ENCODE measurements at regions not wholly inside any gene's neighbourhood (a gene's known extent, or its start where the extent isn't known, plus 50 kb on each side); places are given as distances from the start of the nearest gene placed in this dataset.

- Histone ChIP-seq H3K27me3 (replicated peaks in 1 of 2; ENCODE audit: control insufficient read depth in 2 of 2, insufficient read depth in 2 of 2, low read length in 1 of 2) (no peaks in the 10 kb centered on the region), H3K9me3 (replicated peaks; ENCODE audit: control insufficient read depth, insufficient read depth, low read length) (no peaks in the 10 kb centered on the region), H3K4me3 (no peak overlapping the region), H3K4me2 (ENCODE audit: control insufficient read depth, insufficient read depth) (no peak overlapping the region), H3K79me2 (ENCODE audit: control insufficient read depth, insufficient read depth, low read length) (no peaks in the 10 kb centered on the region), H3K4me1 (ENCODE audit: control insufficient read depth, insufficient read depth, low read length) (no peaks in the 10 kb centered on the region), H3K27ac (ENCODE audit: control insufficient read depth, insufficient read depth) (no peak overlapping the region), H4K20me1 (ENCODE audit: control insufficient read depth, insufficient read depth) (no peaks in the 10 kb centered on the region), H3K36me3 (ENCODE audit: control insufficient read depth in 2 of 2, insufficient read depth in 2 of 2, low read length in 1 of 2) (no peaks in the 10 kb centered on the region), H3K9ac (ENCODE audit: control insufficient read depth, insufficient read depth, low read length) (no peak overlapping the region), H2AFZ (ENCODE audit: control insufficient read depth, low read depth, low read length) (no peak overlapping the region)
- intact Hi-C loops (cut with micrococcal nuclease; ENCODE audit: unreplicated experiment) (no loop called here), in situ Hi-C loops (cut with MboI) (no loop called here)
- CTCF ChIA-PET, result no interaction called here
- TF ChIP-seq RAD21 (IDR thresholded peaks at IDR 0.05; ENCODE audit: insufficient read depth, low read depth, low read length) (no peak), KDM1A (IDR thresholded peaks at IDR 0.05; ENCODE audit: borderline replicate concordance) (no peak), CEBPZ (IDR thresholded peaks at IDR 0.05; ENCODE audit: low read depth, low read length) (no peak), STAT3 (IDR thresholded peaks at IDR 0.05; ENCODE audit: low read depth, low read length) (no peak), ZSCAN29 (IDR thresholded peaks at IDR 0.05) (no peak), PAX5 (IDR thresholded peaks at IDR 0.05; ENCODE audit: borderline replicate concordance, low read depth, low read length) (no peak), IRF5 (IDR thresholded peaks at IDR 0.05; ENCODE audit: borderline replicate concordance) (no peak), MYC (IDR thresholded peaks at IDR 0.05; ENCODE audit: insufficient read depth, insufficient read length, insufficient replicate concordance, low read length, severe bottlenecking) (no peak), KAT2A (conservative IDR thresholded peaks at IDR 0.05; ENCODE audit: control insufficient read depth, low read depth, low read length) (no peak), ESRRA (IDR thresholded peaks at IDR 0.05; ENCODE audit: low read length) (no peak)
- 0% methylated on average over 2 of the region's 2 CpGs for WGBS (ENCODE audit: insufficient coverage, insufficient replicate concordance, low lambda C conversion rate, missing lambda C conversion rate)
- SMC1A ChIA-PET (ENCODE audit: uncharacterized antibody, unreplicated experiment), result interaction anchor here (0.9 kb wide), 1 partner anchor 325 kb away, joined by 3 read pairs; no protein-coding TSS in a partner anchor
- RAD21 ChIA-PET (ENCODE audit: unreplicated experiment), result no interaction called here
- no peak for DNase-seq (ENCODE audit: low read depth, low spot score)
- POLR2A ChIA-PET, result interaction anchor here (0.9 kb wide), 1 partner anchor 20 kb away, joined by 5 read pairs; no protein-coding TSS in a partner anchor
- no peak for FAIRE-seq
- ATAC-seq, result no peak
- no TSS peak for BruUV-seq (replicated peaks)
These were observed 665.3 kb downstream of the TNS3 start for GRCh38 chr7:46916581-46916980.
